Stimulated activated CD4-positive, alpha-beta T cell treated with anti-CD3 and anti-CD28 coated beads, TNF-alpha, amount 100 ng/mL, for 1 hour (primary cell): ENCODE measurements at regions not wholly inside any gene's neighbourhood (a gene's known extent, or its start where the extent isn't known, plus 50 kb on each side); places are given as distances from the start of the nearest gene placed in this dataset.
"Not testable (repeated sequence)": the region's sequence is repeated elsewhere in the genome, so short reads cannot be mapped to it uniquely, and the experiment has no call there.

Experiments used
- DNase-seq, 3 donors: peaks; one replicate each; pipeline ENCODE4 v3.0.0-alpha.2; 2020; ENCODE audit warnings: low read depth in 3 of 3, low spot score in 1 of 3

DNA sequence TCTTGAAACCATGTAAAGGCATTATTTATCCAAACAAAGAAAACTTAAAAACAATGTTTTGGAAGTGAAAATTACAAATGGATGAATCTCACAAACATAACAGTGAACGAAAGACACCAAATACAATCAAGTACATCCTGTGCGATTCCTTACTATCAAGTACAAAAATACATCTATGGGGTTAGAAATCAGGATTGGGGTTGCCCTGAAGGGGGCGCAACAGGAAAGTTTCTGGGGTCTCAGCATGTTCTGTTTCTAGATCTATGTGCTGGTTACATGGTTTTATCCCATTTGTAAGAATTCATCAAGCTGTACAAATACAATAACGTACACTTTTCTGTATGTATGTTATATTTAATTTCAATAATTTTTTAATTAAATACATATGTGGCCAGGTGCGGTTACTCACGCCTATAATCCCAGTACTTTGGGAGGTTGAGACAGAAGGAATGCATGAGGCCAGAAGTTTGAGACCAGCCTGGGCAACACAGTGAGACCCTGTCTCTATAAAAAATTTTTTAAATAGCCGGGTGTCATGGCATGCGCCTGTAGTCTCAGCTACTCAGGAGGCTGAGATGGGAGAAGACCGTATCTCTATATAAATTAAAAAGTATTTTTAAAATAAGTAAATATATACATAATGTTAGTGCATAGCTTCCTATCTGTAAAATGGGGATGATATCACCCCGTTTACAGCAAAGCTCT is 121.5 kb upstream of the SOD1 start:
- no peak for DNase-seq

DNA sequence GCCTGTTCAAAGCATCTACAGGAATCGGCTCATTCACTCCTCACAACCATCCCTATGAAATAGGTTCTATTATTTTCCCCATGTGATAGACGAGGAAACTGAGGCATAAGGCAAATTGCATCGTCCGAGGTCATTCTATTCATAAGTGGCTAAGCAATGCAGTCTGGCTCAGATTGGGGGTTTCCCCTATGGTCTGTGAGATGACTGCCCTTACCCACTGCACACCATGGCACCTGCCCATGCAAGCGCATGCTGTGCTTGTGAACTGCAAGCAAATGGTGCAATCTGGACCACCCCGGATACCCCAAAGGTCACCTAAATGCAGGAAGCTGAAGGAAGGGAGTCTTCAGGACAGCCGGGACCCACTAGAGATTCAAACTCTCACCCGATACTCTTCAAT is 123.4 kb upstream of the SOD1 start:
- no peak for DNase-seq

GRCh38 chr21:31531967-31532366 is 127.5 kb upstream of the SOD1 start:
- DNase-seq, result no peak

DNA sequence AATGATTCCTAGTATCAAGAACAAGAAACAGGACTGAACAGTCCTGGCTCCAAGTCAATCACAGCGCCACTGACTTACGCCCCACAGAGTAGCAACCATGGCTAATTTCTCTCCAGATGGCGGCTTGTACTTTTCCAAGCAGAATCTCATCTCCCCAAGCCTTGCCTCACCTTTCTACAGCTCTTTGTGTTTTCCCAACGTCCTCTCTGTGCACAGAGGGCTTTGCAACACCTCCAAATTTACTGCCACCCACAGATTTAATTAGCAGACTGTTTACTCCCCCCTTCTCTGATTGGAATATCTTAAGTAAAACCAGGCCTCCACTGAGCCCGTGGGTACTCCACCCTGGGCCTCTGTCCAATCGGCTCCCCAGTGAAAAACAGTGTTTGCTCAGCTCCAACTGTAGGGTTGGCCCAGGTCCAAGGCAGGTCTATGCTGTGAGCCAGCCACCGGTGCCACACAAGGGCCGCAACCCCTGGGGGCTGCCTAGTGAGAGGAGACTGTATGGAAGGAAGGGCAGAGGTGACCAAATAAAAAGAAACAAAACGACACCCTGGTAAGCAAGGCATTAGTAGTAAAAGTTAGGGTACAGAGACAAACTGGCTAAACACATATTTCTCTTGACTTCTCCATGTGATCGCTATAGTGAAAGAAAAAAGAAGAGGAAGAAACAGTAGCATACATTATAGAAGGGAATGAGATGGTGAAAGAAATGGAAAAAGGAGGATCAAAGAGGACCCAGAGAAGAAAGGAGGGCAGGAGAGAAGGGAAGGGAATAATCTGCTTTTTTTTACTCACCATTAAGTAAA is 128.4 kb upstream of the SOD1 start:
- no peak for DNase-seq

DNA sequence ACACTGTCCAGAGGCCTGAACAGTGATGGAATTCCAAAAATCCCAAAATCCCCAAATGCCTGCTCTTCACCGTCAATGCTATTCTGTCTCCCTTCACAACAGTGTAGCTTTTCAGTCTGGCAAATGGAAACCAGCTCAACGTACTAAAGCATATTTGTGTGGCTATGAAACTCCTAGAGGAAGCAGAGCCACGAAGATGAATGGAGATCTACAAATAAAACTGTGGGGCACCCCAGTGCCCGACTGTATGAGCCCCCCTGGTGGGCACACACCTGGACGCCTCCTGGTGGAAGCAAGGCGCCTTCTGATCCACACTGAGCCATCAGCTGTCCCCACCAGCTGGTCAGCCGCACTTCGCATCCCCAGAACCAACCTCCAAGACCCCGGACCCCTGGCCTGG is 129.1 kb upstream of the SOD1 start:
- DNase-seq, result no peak

DNA sequence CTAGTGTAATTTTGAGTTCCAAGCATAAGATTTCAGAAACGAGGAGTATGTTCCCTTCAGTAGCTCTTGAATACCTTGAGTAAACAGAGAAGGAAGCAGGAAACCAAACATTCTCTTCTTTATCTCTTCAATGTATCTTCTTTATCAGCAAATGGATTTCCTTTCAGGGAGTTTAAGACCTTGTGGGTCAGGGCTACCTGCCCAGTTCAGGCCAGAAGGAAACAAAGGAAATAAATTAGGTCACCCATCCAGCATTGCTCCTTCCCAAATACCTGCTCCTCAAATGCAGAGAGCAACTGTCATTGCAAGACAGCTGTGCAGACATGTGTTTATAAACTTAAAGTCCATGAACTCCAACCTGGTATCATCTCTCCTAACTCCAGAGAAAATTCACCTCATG is 130.1 kb upstream of the SOD1 start:
- DNase-seq, result no peak

DNA sequence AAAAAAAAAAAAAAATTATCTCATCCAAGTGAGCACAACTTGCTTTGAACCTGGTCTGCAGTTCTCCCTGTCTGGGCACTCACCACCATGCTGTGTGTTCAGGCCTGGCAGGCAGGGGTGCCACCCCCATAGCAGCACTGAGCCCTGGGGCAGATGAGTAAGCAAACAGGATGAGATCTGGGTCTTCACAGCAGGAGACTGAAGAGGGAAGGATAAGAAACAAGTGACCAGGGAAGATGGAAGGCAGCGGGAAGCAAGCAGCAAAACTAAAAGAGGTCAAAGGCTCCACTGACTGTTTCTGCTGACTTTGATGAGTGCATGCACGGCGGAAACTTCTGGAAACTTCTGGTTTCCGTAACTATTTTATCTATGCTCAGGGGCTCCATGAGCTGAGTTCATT is 133.5 kb upstream of the SOD1 start:
- DNase-seq, result no peak

DNA sequence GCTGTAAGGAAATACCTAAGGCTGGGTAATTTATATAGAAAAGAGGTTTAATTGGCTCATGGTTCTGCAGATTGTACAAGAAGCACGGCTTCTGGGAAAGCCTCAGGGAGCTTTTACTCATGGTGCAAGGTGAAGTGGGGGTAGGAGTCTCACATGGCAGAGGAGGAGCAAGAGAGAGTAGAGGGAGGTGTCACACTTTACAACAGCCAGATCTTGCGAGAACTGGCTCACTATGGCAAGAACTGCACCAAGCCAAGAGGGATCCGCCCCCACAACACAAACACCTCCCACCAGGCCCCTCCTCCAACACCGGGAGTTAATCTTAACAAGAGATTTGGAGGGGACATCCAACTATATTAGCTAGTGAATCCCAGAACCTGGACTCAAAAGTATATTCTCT is 135.4 kb upstream of the SOD1 start:
- DNase-seq, result no peak

GRCh38 chr21:31521515-31521914 is 138.0 kb upstream of the SOD1 start:
- no peak for DNase-seq

DNA sequence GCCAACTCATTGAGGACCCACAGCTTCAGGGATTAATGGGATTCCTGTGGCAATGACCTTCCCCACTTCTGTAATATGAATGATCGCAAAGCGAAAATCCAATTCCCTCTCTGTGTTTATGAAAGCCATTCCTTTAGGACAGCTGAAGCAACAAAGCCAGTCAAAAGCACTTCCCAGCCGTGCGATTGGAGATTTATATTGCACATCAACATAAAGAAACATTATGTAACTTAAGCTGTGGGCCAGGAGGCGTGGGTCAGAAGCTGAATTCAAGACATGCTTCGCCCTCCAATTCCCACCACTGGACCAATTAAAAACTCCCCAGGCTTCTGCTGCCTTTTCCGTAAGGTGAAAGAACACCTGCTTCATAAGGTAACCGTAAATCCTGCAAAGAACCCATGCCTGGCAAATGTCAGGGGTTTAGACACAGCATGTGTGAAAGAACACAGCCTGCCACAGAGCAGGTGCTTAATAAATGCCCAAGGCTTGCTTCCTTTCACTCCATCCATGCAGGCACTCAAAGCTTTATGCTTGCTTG is 138.9 kb upstream of the SOD1 start:
- no peak for DNase-seq

DNA sequence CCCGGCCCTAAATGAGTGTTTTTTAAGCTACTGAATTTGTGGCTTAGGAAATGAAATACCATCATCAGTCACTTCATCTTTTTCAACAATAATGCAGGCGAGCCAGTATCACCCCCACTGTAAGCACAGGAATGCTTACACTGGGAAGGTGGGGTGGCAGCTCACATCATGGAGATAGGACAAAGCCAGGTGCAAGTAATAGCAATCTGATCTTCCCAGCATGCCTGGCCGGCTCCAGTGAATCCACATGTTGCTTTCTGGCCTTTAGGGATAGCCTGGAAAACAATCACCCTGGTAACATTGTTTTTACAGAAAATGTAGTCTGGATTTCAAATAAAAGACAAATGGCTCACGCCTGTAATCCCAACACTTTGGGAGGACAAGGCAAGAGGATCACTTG is 140.9 kb upstream of the SOD1 start:
- DNase-seq, result no peak

DNA sequence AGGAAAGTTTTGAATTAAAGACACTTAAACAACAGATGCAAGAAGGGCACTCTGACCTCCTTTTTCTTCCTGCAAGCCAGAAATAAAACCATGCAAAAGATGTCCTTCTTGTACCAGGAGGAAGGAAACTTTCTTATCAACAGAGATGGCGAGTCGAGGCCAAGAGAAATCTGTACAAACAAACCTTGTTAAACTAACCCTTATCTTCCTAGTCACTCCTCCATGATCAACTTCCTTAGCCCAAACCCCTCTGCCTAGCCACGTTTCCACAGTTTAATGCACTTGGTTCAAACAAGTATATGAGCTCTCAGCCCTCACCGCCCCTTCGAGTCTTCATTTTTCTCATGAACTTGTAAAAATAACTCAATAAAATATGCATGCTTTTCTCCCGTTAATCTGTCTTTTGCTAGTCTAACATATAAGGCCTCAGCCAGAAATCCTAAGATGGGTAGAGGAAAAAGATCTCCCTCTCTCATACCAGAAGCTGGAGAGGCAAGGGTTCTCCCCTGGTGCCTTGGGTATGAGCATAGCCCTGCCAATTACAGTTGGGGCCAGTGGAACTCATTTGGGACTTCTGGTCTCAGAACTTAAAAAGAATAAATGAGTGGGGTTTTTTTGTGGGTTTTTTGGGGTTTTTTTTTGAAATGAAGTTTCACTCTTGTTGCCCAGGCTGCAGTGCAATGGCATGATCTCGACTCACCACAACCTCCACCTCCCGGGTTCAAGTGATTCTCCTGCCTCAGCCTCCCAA is 141.7 kb upstream of the SOD1 start:
- no peak for DNase-seq

DNA sequence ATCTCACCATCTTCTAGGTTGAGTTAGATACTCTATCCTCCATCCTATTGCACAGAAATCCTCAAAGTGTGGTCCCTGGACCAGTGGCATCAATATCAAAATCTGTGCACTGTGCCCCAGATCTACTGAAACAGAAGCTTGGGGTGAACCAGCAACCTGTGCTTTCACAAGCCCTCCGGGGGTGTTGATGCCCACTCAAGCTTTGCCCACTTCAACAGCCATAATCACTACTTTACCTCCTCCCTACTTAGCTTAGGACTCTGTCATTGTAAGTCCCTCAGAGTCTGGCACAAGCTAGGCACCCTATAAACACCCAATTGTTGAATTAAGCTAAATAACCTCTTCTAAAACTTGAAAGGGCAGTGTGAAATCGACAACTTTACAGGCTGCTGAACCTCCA is 144.2 kb upstream of the SOD1 start:
- DNase-seq, result no peak

GRCh38 chr21:31514598-31514997 is 144.9 kb upstream of the SOD1 start:
- no peak for DNase-seq

GRCh38 chr21:31513541-31513940 is 146.0 kb upstream of the SOD1 start:
- not testable (repeated sequence) for DNase-seq

DNA sequence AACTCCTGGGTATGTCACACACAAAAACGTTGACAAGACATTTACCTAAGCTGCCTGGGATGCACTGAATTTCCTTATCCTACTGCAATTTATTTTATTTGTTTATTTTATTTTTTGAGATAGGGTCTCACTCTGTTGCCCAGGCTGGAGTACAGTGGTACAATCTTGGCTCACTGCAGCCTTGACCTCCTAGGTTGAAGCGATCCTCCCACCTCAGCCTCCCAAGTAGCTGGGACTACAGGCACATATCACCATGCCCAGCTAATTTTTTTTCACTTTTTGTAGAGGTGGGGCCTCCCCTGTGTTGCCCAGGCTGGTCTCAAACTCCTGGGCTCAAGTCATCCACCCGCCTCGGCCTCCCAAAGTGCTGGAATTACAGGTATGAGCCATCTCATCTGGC is 147.5 kb upstream of the SOD1 start:
- DNase-seq, result not testable (repeated sequence)

- DNase-seq, result no peak
Measured at GRCh38 chr21:31511258-31511657, 148.2 kb upstream of the SOD1 start.

DNA sequence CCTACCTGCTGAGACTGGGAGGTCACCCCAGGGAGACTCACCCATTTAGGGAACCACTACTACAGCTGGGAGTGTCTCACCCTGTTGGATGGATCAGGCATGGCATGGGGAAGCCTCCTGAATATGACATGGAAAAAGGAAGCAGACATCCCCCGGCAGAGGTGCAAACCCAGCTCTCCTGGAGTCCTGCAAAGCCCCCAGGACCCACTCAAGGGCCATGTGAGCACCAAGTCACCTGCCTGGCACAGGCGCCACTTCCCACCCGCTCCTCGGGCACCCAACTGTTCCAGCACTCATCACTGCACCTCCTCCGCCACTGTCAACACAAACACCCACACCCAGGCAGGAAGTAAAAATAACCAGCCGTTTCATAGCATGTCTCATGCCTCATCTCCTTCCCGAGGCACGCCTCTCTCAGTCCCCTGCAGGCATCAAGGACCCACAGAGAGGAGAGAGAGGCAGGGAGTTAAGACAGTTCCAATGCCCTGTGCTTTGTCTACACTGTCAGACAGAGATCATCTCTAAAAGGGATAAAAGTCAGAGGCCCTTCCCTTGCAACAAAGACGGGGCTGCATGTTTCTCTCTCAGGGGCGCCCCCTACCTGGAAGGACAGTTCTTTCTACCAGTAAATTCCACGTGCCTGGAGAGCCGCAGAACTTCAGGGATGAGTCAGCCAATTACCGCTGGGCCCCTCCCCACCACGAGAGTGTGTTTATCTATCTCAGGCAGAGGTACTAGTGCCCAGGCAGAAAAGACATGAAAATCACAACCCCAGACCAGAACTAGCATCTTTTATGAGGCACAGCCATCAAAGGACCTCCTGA is 150.1 kb upstream of the SOD1 start:
- peak; percentile 40 to 69 (median 48) for DNase-seq

GRCh38 chr21:31505975-31506374 is 153.5 kb upstream of the SOD1 start:
- no peak for DNase-seq

DNA sequence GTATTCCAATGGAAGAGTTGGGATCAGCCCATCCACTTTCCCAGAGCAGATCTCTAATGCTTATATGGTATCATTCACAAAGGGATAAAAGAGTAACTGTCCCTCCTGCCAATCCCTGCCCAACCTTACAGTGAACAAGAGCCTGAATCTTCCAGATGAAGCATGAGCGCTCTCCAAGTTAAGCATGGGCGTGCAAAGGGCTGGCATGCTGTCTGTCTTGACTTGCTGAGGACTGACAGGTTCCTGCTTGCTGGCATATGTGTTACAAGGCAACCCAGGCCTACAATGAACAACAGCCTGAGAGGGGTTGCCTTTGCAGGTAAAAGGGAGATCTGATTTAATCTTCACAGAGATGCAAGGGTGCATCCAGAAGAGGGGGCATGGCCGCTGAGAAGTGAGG is 155.6 kb upstream of the SOD1 start:
- no peak for DNase-seq

DNA sequence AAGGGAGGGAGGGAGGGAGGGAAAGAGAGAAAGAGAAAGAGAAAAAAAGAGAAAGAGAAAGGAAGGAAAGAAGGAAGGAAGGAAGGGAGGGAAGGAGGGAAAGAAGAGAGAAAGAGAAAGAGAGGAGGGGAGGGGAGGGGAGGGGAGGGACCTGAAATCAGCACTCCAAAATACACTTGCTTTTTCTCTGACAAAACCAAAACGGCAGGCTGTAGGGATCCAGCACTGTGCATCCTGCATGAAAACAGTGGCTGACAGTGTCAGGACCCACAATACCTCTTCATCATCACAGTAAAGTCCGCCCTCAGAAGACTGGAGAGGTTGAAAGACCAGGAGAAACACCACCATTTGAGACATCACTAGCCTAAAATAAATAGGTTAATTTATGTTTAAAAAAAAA is 156.0 kb upstream of the SOD1 start:
- DNase-seq, result no peak
